OCI-LY1 (cell line): ENCODE measurements at regions not wholly inside any gene's neighbourhood (a gene's known extent, or its start where the extent isn't known, plus 50 kb on each side); places are given as distances from the start of the nearest gene placed in this dataset.

Experiments used
- H2AFZ ChIP-seq: fragments of 200-600 bp; sonication (generic), shearing (Covaris generic); 2 replicates; pipeline ENCODE4 v1.6.0; 2014; ENCODE audit warnings: antibody characterized with exemption, mild to moderate bottlenecking, low read length
- H3F3A ChIP-seq: fragments of 200-600 bp; sonication (generic), shearing (Covaris generic); 2 replicates; pipeline ENCODE4 v1.6.0; 2014; ENCODE audit warnings: mild to moderate bottlenecking, antibody characterized with exemption, low read length, moderate library complexity; ENCODE audit not compliant: insufficient read depth
- H3K27ac ChIP-seq: fragments of 200-600 bp; sonication (generic); 2 replicates; pipeline ENCODE4 v1.5.1; 2014; ENCODE audit warnings: low read length, mixed run types, mild to moderate bottlenecking, low read depth; ENCODE audit not compliant: poor library complexity, severe bottlenecking
- H3K27me3 ChIP-seq: fragments of 200-600 bp; sonication (generic); 2 replicates; pipeline ENCODE4 v1.6.0; 2014; ENCODE audit warnings: antibody characterized with exemption, mild to moderate bottlenecking, low read length, moderate library complexity; ENCODE audit not compliant: insufficient read depth
- H3K36me3 ChIP-seq: fragments of 200-600 bp; sonication (generic); 2 replicates; pipeline ENCODE4 v1.6.1; 2014; ENCODE audit warnings: mild to moderate bottlenecking, antibody characterized with exemption, low read length, moderate library complexity, mixed read lengths; ENCODE audit not compliant: insufficient read depth
- H3K4me1 ChIP-seq: fragments of 200-600 bp; sonication (generic); 2 replicates; pipeline ENCODE4 v1.5.1; 2014; ENCODE audit warnings: mild to moderate bottlenecking, low read length, moderate library complexity; ENCODE audit not compliant: insufficient read depth, severe bottlenecking
- H3K4me2 ChIP-seq: fragments of 200-600 bp; sonication (generic), shearing (Covaris generic); 2 replicates; pipeline ENCODE4 v1.6.1; 2014; ENCODE audit warnings: low read length
- H3K4me3 ChIP-seq: fragments of 200-600 bp; sonication (generic); 2 replicates; pipeline ENCODE4 v1.5.1; 2014; ENCODE audit warnings: low read length, low read depth, mild to moderate bottlenecking, mixed read lengths; ENCODE audit not compliant: poor library complexity, severe bottlenecking
- H3K79me2 ChIP-seq: fragments of 200-600 bp; shearing (Covaris generic); 2 replicates; pipeline ENCODE4 v1.6.1; 2016; ENCODE audit warnings: mixed run types, low read length, mixed read lengths; ENCODE audit not compliant: insufficient read depth
- H3K9ac ChIP-seq: fragments of 200-600 bp; sonication (generic), shearing (Covaris generic); 2 replicates; pipeline ENCODE4 v1.6.1; 2014; ENCODE audit warnings: mild to moderate bottlenecking, low read length, mixed read lengths
- H3K9me2 ChIP-seq: fragments of 200-600 bp; sonication (generic), shearing (Covaris generic); 2 replicates; pipeline ENCODE4 v1.6.1; 2014; ENCODE audit warnings: low read depth, mild to moderate bottlenecking, low read length, mixed read lengths
- H3K9me3 ChIP-seq: fragments of 200-600 bp; shearing (Covaris generic); 2 replicates; pipeline ENCODE4 v1.6.1; 2014; ENCODE audit warnings: low read length, mixed read lengths
- H4K20me1 ChIP-seq: fragments of 200-600 bp; sonication (generic), shearing (Covaris generic); 2 replicates; pipeline ENCODE4 v1.6.0; 2016; ENCODE audit warnings: mild to moderate bottlenecking, low read length; ENCODE audit not compliant: insufficient read depth
- EZH2 ChIP-seq: fragments of 200-600 bp; sonication (generic), shearing (Covaris generic); IDR thresholded peaks from 2 replicates; pipeline ENCODE4 v1.8.0; 2017; ENCODE audit warnings: borderline replicate concordance, mixed run types, mild to moderate bottlenecking, antibody characterized with exemption, low read length, moderate library complexity, mixed read lengths
- TF ChIP-seq, protein P1 (sequence below): fragments of 200-600 bp; sonication (generic), shearing (Covaris generic); IDR thresholded peaks from 2 replicates; pipeline ENCODE4 v1.5.1; 2017; ENCODE audit warnings: mild to moderate bottlenecking, antibody characterized with exemption, low read length, moderate library complexity, mixed read lengths

DNA sequence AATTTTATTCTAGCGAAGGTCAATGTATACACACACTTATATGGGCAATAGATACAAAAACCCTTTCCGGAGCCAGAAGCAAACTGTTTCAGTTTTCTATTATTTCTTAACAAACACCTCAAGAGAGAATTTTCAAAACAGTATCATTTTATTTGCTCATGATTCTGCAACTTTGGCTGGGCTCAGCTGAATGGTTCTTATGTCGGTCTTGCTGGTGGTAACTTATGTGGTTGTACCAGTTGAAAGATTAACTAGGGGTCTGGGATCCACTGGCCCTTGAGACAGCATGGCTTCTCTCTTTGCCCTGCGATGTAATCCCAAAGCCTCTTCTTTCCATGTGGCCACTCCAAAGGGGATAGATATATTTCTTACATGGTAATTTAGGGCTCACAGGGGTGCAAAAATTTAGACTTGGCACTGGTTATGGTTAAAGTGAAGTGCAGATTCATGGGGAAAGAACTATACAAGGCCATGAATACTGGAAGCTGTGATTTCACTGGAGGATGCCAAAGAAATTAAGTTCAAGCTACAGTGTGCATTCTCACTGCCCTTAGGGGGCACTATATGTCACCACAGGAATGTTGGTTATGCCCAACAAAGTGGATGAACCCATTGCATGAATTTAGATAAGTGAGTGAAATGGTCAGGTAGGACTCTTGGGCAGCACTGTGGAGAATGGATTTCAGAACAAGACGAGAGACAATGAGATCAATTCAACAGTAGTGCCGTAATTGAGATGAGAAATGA is 94.3 kb upstream of the NAV3 start:
- no peaks in the 10 kb centered on the region for H3K27me3 ChIP-seq
- no peaks in the 10 kb centered on the region for H3K9me2 ChIP-seq
- no peak overlapping the region for H3K27ac ChIP-seq
- TF ChIP-seq, protein P1, sequence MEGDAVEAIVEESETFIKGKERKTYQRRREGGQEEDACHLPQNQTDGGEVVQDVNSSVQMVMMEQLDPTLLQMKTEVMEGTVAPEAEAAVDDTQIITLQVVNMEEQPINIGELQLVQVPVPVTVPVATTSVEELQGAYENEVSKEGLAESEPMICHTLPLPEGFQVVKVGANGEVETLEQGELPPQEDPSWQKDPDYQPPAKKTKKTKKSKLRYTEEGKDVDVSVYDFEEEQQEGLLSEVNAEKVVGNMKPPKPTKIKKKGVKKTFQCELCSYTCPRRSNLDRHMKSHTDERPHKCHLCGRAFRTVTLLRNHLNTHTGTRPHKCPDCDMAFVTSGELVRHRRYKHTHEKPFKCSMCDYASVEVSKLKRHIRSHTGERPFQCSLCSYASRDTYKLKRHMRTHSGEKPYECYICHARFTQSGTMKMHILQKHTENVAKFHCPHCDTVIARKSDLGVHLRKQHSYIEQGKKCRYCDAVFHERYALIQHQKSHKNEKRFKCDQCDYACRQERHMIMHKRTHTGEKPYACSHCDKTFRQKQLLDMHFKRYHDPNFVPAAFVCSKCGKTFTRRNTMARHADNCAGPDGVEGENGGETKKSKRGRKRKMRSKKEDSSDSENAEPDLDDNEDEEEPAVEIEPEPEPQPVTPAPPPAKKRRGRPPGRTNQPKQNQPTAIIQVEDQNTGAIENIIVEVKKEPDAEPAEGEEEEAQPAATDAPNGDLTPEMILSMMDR, result peak; percentile 20; the same call in 1 of the 2 replicates
- no peak for TF ChIP-seq EZH2
- no peak overlapping the region for H3K4me2 ChIP-seq
- peaks cover 28% of the 10 kb centered on the region for H3K4me1 ChIP-seq
- H2AFZ ChIP-seq, result no peak overlapping the region
- no peak overlapping the region for H3K4me3 ChIP-seq
- H3K79me2 ChIP-seq, result no peaks in the 10 kb centered on the region
- H4K20me1 ChIP-seq, result no peaks in the 10 kb centered on the region
- H3F3A ChIP-seq, result no peaks in the 10 kb centered on the region
- peaks cover 2% of the 10 kb centered on the region; the same call in 1 of the 2 replicates for H3K36me3 ChIP-seq
- H3K9ac ChIP-seq, result no peak overlapping the region
- H3K9me3 ChIP-seq, result peaks cover 13% of the 10 kb centered on the region

DNA sequence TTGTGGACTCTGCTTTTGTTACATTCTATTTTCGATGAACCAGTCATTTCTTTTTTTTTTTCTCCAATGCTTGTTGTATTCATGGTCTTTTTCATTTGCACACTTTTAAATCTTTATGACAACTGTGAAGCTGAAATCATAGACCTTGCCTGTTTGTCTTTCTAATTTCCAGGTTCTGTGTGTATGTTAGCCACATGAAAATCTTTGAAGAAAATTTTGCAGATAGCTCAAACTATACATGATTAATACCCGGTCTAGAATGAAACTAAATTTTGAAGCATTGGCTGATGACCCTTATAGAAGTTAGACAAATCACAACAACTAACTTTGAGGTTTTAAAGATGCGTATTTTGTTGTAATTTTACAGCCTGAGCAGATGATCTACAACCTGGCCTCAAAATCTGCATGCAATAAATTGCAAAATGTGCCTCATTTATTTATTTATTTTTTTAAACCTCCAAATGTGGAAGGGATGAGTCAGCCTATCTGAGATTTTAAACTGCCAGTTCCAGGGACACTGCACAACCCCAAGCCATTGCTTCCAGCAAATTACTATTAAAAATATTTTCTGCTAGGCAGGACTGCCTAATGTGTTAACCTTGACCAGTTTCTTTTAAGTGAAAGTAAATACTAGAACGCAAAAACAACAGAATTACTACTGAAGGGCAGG is 96.3 kb upstream of the NAV3 start:
- peaks cover 29% of the 10 kb centered on the region for H3K4me1 ChIP-seq
- no peaks in the 10 kb centered on the region for H3K27me3 ChIP-seq
- H3K9me2 ChIP-seq, result no peaks in the 10 kb centered on the region
- H3K4me2 ChIP-seq, result no peak overlapping the region; the same call in 1 of the 2 replicates
- no peaks in the 10 kb centered on the region for H3K79me2 ChIP-seq
- H3K9ac ChIP-seq, result no peak overlapping the region
- H4K20me1 ChIP-seq, result no peaks in the 10 kb centered on the region
- H3K27ac ChIP-seq, result no peak overlapping the region
- peaks cover 2% of the 10 kb centered on the region; the same call in 1 of the 2 replicates for H3K36me3 ChIP-seq
- peaks cover 13% of the 10 kb centered on the region for H3K9me3 ChIP-seq
- no peak overlapping the region for H2AFZ ChIP-seq
- no peak overlapping the region for H3K4me3 ChIP-seq
- H3F3A ChIP-seq, result no peaks in the 10 kb centered on the region
- TF ChIP-seq, protein P1, result no peak
- TF ChIP-seq EZH2, result no peak

DNA sequence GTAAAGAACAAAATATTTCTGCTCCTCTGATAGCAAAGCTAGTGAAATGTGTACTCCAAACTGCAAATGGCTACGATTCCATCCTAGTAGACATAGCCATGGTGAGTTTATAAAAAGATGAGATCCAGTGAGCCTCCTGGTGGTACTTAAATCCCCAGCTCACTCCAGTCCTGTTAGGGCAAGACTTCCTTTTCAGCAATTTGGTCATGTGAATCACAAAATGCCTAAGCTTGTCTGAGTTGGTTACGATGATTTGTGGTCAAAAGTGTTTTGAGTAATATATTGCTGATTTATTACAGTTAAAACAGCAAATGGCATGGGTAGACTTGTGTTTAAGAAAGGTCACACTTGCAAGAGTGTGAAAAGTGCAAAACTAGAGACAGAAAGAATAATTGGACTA is 102.7 kb upstream of the NAV3 start:
- H3K9ac ChIP-seq, result no peak overlapping the region
- H3K4me1 ChIP-seq, result peaks cover 40% of the 10 kb centered on the region
- no peaks in the 10 kb centered on the region for H3F3A ChIP-seq
- H3K4me3 ChIP-seq, result no peak overlapping the region
- peak overlapping the region; percentile 37 for H3K27ac ChIP-seq
- H3K9me2 ChIP-seq, result no peaks in the 10 kb centered on the region
- H4K20me1 ChIP-seq, result no peaks in the 10 kb centered on the region
- no peaks in the 10 kb centered on the region for H3K9me3 ChIP-seq
- H3K4me2 ChIP-seq, result no peak overlapping the region
- H3K79me2 ChIP-seq, result no peaks in the 10 kb centered on the region
- H2AFZ ChIP-seq, result peak overlapping the region; percentile 57; the same call in 1 of the 2 replicates
- H3K36me3 ChIP-seq, result no peaks in the 10 kb centered on the region
- no peaks in the 10 kb centered on the region for H3K27me3 ChIP-seq
- no peak for TF ChIP-seq EZH2
- TF ChIP-seq, protein P1, result no peak
